GM10266 (cell line): ENCODE measurements at regions not wholly inside any gene's neighbourhood (a gene's known extent, or its start where the extent isn't known, plus 50 kb on each side); places are given as distances from the start of the nearest gene placed in this dataset.

ENCODE experiments used
- DNase-seq: peaks from one replicate; pipeline ENCODE4 v3.0.0; 2012; ENCODE audit errors: extremely low spot score
- CTCF ChIP-seq: IDR thresholded peaks from 2 replicates; pipeline ENCODE4 v1.5.1; 2012; ENCODE audit warnings: mild to moderate bottlenecking, low read depth; ENCODE audit not compliant: control insufficient read depth, insufficient read depth; ENCODE audit errors: missing control alignments

- DNase-seq, result no peak
Measured at GRCh38 chr4:180538384-180539057, 1704.7 kb upstream of the TENM3 start.

GRCh38 chr4:180539284-180539683 lies 1703.9 kb upstream of the TENM3 start:
- DNase-seq, result no peak
- TF ChIP-seq CTCF, result no peak

More at GRCh38 chr4:180538384-180539057, 1704.7 kb upstream of the TENM3 start:
- TF ChIP-seq CTCF, result no peak

GRCh38 chr4:180541678-180542077 lies 1701.5 kb upstream of the TENM3 start:
- DNase-seq, result no peak
- no peak for TF ChIP-seq CTCF

GRCh38 chr4:180542445-180543100 lies 1700.6 kb upstream of the TENM3 start:
- TF ChIP-seq CTCF, result no peak
- DNase-seq, result no peak

GRCh38 chr4:180550106-180550505 lies 1693.1 kb upstream of the TENM3 start:
- DNase-seq, result no peak
- TF ChIP-seq CTCF, result no peak

GRCh38 chr4:180557348-180557747 lies 1685.9 kb upstream of the TENM3 start:
- TF ChIP-seq CTCF, result peak; percentile 30
- peak; percentile 10 for DNase-seq

- DNase-seq, result no peak
- no peak for TF ChIP-seq CTCF
Measured at GRCh38 chr4:180557950-180558349, 1685.3 kb upstream of the TENM3 start.
